ENCODE measurements at regions not wholly inside any gene's neighbourhood (a gene's known extent, or its start where the extent isn't known, plus 50 kb on each side); places are given as distances from the start of the nearest gene placed in this dataset.

DNA sequence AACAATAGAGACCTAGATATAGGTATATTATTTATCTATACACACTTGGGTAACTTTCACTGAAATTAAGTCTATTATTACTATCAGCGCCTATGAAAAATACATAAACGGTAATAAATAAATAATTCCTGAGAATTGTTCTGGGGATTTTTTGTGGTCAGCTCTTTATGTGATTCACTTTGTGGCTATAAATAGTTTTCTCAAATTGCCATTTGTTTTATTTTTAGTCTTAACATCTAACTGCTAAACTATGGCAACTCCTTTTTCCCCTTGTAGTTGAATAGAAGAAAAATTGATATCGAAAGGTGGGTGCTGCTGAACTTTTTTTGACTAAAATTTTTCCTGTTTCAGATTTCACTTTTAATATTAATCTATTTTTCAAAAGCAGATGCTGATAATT is 189.0 kb downstream of the VGLL3 start:
- no TSS peak for BruUV-seq (replicated peaks)
- H3K27ac ChIP-seq (ENCODE audit: low read length): no peak overlapping the region
- POLR2A ChIA-PET: no interaction called here
- H3K36me3 ChIP-seq (ENCODE audit: control insufficient read depth, insufficient read depth, low read length): no peaks in the 10 kb centered on the region
- in situ Hi-C loops (cut with HindIII; ENCODE audit: low pct_unique_long_range_greater_than_20kb, low sequenced_read_pairs): no loop called here
- H3K27me3 ChIP-seq (ENCODE audit: control insufficient read depth, insufficient read depth, low read length): no peaks in the 10 kb centered on the region
- TF ChIP-seq, protein P1, sequence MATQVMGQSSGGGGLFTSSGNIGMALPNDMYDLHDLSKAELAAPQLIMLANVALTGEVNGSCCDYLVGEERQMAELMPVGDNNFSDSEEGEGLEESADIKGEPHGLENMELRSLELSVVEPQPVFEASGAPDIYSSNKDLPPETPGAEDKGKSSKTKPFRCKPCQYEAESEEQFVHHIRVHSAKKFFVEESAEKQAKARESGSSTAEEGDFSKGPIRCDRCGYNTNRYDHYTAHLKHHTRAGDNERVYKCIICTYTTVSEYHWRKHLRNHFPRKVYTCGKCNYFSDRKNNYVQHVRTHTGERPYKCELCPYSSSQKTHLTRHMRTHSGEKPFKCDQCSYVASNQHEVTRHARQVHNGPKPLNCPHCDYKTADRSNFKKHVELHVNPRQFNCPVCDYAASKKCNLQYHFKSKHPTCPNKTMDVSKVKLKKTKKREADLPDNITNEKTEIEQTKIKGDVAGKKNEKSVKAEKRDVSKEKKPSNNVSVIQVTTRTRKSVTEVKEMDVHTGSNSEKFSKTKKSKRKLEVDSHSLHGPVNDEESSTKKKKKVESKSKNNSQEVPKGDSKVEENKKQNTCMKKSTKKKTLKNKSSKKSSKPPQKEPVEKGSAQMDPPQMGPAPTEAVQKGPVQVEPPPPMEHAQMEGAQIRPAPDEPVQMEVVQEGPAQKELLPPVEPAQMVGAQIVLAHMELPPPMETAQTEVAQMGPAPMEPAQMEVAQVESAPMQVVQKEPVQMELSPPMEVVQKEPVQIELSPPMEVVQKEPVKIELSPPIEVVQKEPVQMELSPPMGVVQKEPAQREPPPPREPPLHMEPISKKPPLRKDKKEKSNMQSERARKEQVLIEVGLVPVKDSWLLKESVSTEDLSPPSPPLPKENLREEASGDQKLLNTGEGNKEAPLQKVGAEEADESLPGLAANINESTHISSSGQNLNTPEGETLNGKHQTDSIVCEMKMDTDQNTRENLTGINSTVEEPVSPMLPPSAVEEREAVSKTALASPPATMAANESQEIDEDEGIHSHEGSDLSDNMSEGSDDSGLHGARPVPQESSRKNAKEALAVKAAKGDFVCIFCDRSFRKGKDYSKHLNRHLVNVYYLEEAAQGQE (IDR thresholded peaks at IDR 0.05; ENCODE audit: insufficient read depth in 1 of 2, low read depth in 2 of 2, low read length in 1 of 2): no peak
- TF ChIP-seq, protein P2, sequence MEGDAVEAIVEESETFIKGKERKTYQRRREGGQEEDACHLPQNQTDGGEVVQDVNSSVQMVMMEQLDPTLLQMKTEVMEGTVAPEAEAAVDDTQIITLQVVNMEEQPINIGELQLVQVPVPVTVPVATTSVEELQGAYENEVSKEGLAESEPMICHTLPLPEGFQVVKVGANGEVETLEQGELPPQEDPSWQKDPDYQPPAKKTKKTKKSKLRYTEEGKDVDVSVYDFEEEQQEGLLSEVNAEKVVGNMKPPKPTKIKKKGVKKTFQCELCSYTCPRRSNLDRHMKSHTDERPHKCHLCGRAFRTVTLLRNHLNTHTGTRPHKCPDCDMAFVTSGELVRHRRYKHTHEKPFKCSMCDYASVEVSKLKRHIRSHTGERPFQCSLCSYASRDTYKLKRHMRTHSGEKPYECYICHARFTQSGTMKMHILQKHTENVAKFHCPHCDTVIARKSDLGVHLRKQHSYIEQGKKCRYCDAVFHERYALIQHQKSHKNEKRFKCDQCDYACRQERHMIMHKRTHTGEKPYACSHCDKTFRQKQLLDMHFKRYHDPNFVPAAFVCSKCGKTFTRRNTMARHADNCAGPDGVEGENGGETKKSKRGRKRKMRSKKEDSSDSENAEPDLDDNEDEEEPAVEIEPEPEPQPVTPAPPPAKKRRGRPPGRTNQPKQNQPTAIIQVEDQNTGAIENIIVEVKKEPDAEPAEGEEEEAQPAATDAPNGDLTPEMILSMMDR (IDR thresholded peaks at IDR 0.05): no peak
- TF ChIP-seq TCF7L2 (IDR thresholded peaks at IDR 0.05; ENCODE audit: low read depth, low read length): no peak
- TF ChIP-seq POLR2AphosphoS5 (IDR thresholded peaks at IDR 0.05; ENCODE audit: low read depth, low read length): no peak
- TF ChIP-seq SIN3A (IDR thresholded peaks at IDR 0.05; ENCODE audit: borderline replicate concordance, insufficient read depth, low read depth, low read length): no peak
- intact Hi-C loops (cut with micrococcal nuclease; ENCODE audit: unreplicated experiment): no loop called here
- H3K4me1 ChIP-seq (ENCODE audit: control insufficient read depth, insufficient read depth, low read length): no peaks in the 10 kb centered on the region
- CTCF ChIA-PET: no interaction called here
- no peak for DNase-seq (ENCODE audit: low read depth, low spot score)
- no peak for ATAC-seq
- no peaks in the 10 kb centered on the region for H3K9me3 ChIP-seq (ENCODE audit: control insufficient read depth, insufficient read depth, low read depth, low read length)
- no peak overlapping the region for H3K4me3 ChIP-seq (ENCODE audit: low read depth in 2 of 2, low read length in 2 of 2)

DNA sequence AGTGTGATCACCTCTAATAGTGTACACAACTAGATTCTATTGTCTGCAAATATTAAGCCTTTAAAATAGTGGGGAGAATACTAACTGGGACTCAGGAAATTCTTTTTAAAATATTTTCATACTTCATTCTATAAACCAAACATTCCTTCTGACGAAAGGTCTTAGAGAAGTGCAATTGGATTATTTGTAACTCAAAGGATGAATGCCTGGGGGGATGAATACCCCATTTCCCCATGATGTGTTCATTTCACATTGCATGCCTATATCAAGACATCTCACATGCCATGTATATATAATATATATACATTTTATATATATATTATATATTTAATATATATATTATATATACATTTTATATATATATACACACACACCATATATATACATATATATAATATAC is 189.9 kb downstream of the VGLL3 start:
- Histone ChIP-seq H3K4me3 (ENCODE audit: low read depth in 2 of 2, low read length in 2 of 2) (no peak overlapping the region), H3K27ac (ENCODE audit: low read length) (no peak overlapping the region), H3K27me3 (ENCODE audit: control insufficient read depth, insufficient read depth, low read length) (no peaks in the 10 kb centered on the region), H3K9me3 (ENCODE audit: control insufficient read depth, insufficient read depth, low read depth, low read length) (no peaks in the 10 kb centered on the region), H3K36me3 (ENCODE audit: control insufficient read depth, insufficient read depth, low read length) (no peaks in the 10 kb centered on the region), H3K4me1 (ENCODE audit: control insufficient read depth, insufficient read depth, low read length) (no peaks in the 10 kb centered on the region)
- no peak for DNase-seq (ENCODE audit: low read depth, low spot score)
- intact Hi-C loops (cut with micrococcal nuclease; ENCODE audit: unreplicated experiment) (no loop called here), in situ Hi-C loops (cut with HindIII; ENCODE audit: low pct_unique_long_range_greater_than_20kb, low sequenced_read_pairs) (no loop called here)
- ChIA-PET CTCF (no interaction called here), POLR2A (no interaction called here)
- TF ChIP-seq SIN3A (IDR thresholded peaks at IDR 0.05; ENCODE audit: borderline replicate concordance, insufficient read depth, low read depth, low read length): no peak
- TF ChIP-seq, protein P1 (IDR thresholded peaks at IDR 0.05; ENCODE audit: insufficient read depth in 1 of 2, low read depth in 2 of 2, low read length in 1 of 2): no peak
- ATAC-seq: no peak
- BruUV-seq (replicated peaks): no TSS peak

Measured in Panc1 (cell line).